Suprapubic skin (tissue), 4 donors: ENCODE measurements at regions not wholly inside any gene's neighbourhood (a gene's known extent, or its start where the extent isn't known, plus 50 kb on each side); places are given as distances from the start of the nearest gene placed in this dataset.

ENCODE experiments used
- DNase-seq, 2 donors: peaks; one replicate each; pipeline ENCODE4 v3.0.0-alpha.2; 2019; ENCODE audit warnings: low spot score in 2 of 2
- H3K27ac ChIP-seq: fragments of 200-600 bp; sonication (generic); one replicate; pipeline ENCODE4 v1.5.1; 2019
- H3K27me3 ChIP-seq: fragments of 200-600 bp; sonication (generic); one replicate; pipeline ENCODE4 v1.5.1; 2019
- H3K36me3 ChIP-seq: fragments of 200-600 bp; sonication (generic); one replicate; pipeline ENCODE4 v1.5.1; 2019
- H3K4me1 ChIP-seq: fragments of 200-600 bp; sonication (generic); one replicate; pipeline ENCODE4 v1.5.1; 2019
- H3K4me3 ChIP-seq: fragments of 200-600 bp; sonication (generic); one replicate; pipeline ENCODE4 v1.5.1; 2019; ENCODE audit warnings: mild to moderate bottlenecking
- H3K9me3 ChIP-seq: fragments of 200-600 bp; sonication (generic); one replicate; pipeline ENCODE4 v1.5.1; 2019
- EP300 ChIP-seq: sonication (generic); formaldehyde crosslinking; IDR thresholded peaks from one replicate; pipeline ENCODE4 v1.6.1; 2017; ENCODE audit warnings: antibody characterized with exemption
- POLR2A ChIP-seq, 2 donors: fragments of 450-650 bp; IDR thresholded peaks; one replicate each; pipeline ENCODE4 v1.6.1; 2017; ENCODE audit warnings: antibody characterized with exemption in 2 of 2, mild to moderate bottlenecking in 2 of 2, moderate library complexity in 2 of 2
- POLR2AphosphoS5 ChIP-seq, 3 donors: sonication (generic); formaldehyde crosslinking; IDR thresholded peaks; one replicate each; pipeline ENCODE4 v1.6.1; 2017; ENCODE audit warnings: antibody characterized with exemption in 3 of 3
- WGBS: methylation state at CpG from one replicate; pipeline ENCODE4 v1.1.5; 2018; 5-methylcytosine and 5-hydroxymethylcytosine counted together
- TF ChIP-seq, protein P1 (sequence below), 2 donors: fragments of 200-600 bp in 1 of 2; fragments of 450-650 bp in 1 of 2; sonication (generic) in 1 of 2; IDR thresholded peaks; one replicate each; pipeline ENCODE4 v1.5.1; 2016 to 2019; ENCODE audit warnings: antibody characterized with exemption in 2 of 2, mild to moderate bottlenecking in 1 of 2, moderate library complexity in 1 of 2

- H3K4me1 ChIP-seq: peaks cover 2% of the 10 kb centered on the region
- peaks cover 2% of the 10 kb centered on the region for H3K27me3 ChIP-seq
- TF ChIP-seq POLR2AphosphoS5 (IDR thresholded peaks at IDR 0.05) (no peak), POLR2A (IDR thresholded peaks at IDR 0.05) (no peak), EP300 (no peak)
- TF ChIP-seq, protein P1, sequence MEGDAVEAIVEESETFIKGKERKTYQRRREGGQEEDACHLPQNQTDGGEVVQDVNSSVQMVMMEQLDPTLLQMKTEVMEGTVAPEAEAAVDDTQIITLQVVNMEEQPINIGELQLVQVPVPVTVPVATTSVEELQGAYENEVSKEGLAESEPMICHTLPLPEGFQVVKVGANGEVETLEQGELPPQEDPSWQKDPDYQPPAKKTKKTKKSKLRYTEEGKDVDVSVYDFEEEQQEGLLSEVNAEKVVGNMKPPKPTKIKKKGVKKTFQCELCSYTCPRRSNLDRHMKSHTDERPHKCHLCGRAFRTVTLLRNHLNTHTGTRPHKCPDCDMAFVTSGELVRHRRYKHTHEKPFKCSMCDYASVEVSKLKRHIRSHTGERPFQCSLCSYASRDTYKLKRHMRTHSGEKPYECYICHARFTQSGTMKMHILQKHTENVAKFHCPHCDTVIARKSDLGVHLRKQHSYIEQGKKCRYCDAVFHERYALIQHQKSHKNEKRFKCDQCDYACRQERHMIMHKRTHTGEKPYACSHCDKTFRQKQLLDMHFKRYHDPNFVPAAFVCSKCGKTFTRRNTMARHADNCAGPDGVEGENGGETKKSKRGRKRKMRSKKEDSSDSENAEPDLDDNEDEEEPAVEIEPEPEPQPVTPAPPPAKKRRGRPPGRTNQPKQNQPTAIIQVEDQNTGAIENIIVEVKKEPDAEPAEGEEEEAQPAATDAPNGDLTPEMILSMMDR (IDR thresholded peaks at IDR 0.05): no peak
- no peaks in the 10 kb centered on the region for H3K9me3 ChIP-seq
- DNase-seq: no peak
- no peaks in the 10 kb centered on the region for H3K36me3 ChIP-seq
- no peak overlapping the region for H3K27ac ChIP-seq
- no peak overlapping the region for H3K4me3 ChIP-seq
Measured at GRCh38 chr10:123284022-123284421, 129.8 kb downstream of the BUB3 start.

DNA sequence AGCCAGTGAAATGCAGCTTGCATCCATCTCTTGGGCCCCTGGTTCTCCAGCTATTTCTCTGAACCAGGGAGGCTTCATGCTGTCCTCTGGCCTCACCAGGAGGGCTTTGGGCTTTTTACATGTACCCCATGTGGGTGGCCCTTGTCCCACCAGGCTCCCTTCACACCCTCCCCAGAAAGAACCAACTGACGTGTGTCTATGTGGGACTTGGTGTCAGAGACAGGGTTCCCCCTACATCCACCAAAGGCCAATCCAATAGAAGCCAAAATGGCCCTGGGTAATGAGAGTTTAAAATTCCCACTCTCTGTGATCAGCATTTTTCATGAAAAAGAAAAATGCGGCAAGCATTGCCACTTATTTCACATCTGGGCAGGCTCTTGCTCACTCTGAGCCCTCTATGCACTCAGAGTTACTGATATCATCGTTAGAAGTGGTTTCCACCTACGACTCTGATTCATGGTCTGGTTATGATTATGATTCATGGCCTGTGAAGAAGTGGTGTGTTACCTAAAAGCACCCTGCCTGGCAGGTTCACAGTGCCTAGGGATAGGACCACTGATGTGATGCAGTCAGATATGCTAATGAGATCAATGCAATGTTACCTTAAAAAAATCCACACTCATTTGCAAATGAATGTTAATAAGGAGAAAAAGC is 133.5 kb downstream of the BUB3 start:
- H3K9me3 ChIP-seq: no peaks in the 10 kb centered on the region
- H3K4me1 ChIP-seq: peaks cover 2% of the 10 kb centered on the region
- DNase-seq: no peak
- H3K27ac ChIP-seq: no peak overlapping the region
- no peaks in the 10 kb centered on the region for H3K36me3 ChIP-seq
- H3K27me3 ChIP-seq: no peaks in the 10 kb centered on the region
- WGBS: 62% methylated on average over 4 of the region's 4 CpGs
- TF ChIP-seq POLR2AphosphoS5 (IDR thresholded peaks at IDR 0.05) (no peak), POLR2A (IDR thresholded peaks at IDR 0.05) (no peak), EP300 (no peak)
- TF ChIP-seq, protein P1 (IDR thresholded peaks at IDR 0.05): no peak
- no peak overlapping the region for H3K4me3 ChIP-seq

DNA sequence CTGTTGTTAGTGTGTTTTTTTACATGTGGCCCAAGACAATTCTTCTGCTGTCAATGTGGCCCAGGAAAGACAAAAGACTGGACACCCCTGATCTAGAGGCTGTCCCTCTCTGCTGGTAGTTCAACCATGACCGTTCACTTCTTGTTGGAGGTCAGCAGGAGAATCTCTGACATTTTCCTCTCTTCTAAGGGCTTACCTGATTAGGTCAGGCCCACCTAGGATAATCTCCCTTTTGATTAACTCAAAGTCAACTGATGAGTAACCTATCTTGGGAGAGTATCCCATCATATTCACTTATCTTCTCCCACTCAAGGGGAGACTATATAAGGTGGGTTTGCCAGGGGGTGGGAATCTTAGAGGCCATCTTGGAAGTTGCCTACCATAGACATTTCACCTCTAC is 135.2 kb downstream of the BUB3 start:
- H3K4me3 ChIP-seq: no peak overlapping the region
- no peak for DNase-seq
- H3K27me3 ChIP-seq: no peaks in the 10 kb centered on the region
- H3K9me3 ChIP-seq: no peaks in the 10 kb centered on the region
- WGBS: 85% methylated on average over 1 of the region's 1 CpG
- H3K36me3 ChIP-seq: no peaks in the 10 kb centered on the region
- no peak overlapping the region for H3K27ac ChIP-seq
- TF ChIP-seq POLR2A (IDR thresholded peaks at IDR 0.05) (no peak), EP300 (no peak), POLR2AphosphoS5 (IDR thresholded peaks at IDR 0.05) (no peak)
- TF ChIP-seq, protein P1 (IDR thresholded peaks at IDR 0.05): no peak
- H3K4me1 ChIP-seq: peaks cover 2% of the 10 kb centered on the region

DNA sequence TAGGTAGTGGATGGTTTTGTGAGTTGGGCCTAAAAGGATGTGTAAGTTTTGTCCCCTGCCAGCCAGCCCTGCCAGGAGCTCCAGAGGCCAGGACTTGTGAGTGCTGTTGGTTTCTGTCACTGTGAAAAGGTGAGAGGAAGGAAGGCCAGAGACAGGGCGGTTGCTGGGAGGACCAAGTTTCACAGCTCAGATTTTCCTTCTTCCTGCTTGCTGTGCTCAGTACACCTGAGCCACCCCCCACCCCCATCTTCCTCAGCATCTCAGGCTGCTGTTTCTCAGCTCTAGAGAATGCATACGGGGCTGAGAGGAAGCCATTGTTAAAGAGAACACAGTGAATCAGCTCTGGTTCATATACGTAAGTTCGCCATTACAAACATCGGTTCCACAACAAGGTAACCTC is 139.9 kb downstream of the BUB3 start:
- Histone ChIP-seq H3K9me3 (no peaks in the 10 kb centered on the region), H3K27me3 (no peaks in the 10 kb centered on the region), H3K4me1 (no peaks in the 10 kb centered on the region), H3K4me3 (no peak overlapping the region), H3K36me3 (no peaks in the 10 kb centered on the region), H3K27ac (no peak overlapping the region)
- DNase-seq: no peak
- 91% methylated on average over 5 of the region's 5 CpGs for WGBS
- TF ChIP-seq POLR2A (IDR thresholded peaks at IDR 0.05) (no peak), EP300 (no peak), POLR2AphosphoS5 (IDR thresholded peaks at IDR 0.05) (no peak)
- TF ChIP-seq, protein P1 (IDR thresholded peaks at IDR 0.05): no peak

- no peak for DNase-seq
- WGBS: 92% methylated on average over 4 of the region's 4 CpGs
- no peaks in the 10 kb centered on the region for H3K4me1 ChIP-seq
Measured at GRCh38 chr10:123294886-123295285, 140.7 kb downstream of the BUB3 start.

More at GRCh38 chr10:123294886-123295285, 140.7 kb downstream of the BUB3 start:
- Histone ChIP-seq H3K27me3 (no peaks in the 10 kb centered on the region), H3K27ac (no peak overlapping the region), H3K9me3 (no peaks in the 10 kb centered on the region), H3K4me3 (no peak overlapping the region), H3K36me3 (no peaks in the 10 kb centered on the region)
- no peak for TF ChIP-seq POLR2A (IDR thresholded peaks at IDR 0.05)
- no peak for TF ChIP-seq EP300
- TF ChIP-seq, protein P1 (IDR thresholded peaks at IDR 0.05): no peak
- no peak for TF ChIP-seq POLR2AphosphoS5 (IDR thresholded peaks at IDR 0.05)
